ENCODE measurements at regions not wholly inside any gene's neighbourhood (a gene's known extent, or its start where the extent isn't known, plus 50 kb on each side); places are given as distances from the start of the nearest gene placed in this dataset.

GRCh38 chr7:7118822-7119221 lies 63.5 kb upstream of the C1GALT1 start:
- no peak for TF ChIP-seq POLR2A (IDR thresholded peaks at IDR 0.05)
- TF ChIP-seq, protein P1, sequence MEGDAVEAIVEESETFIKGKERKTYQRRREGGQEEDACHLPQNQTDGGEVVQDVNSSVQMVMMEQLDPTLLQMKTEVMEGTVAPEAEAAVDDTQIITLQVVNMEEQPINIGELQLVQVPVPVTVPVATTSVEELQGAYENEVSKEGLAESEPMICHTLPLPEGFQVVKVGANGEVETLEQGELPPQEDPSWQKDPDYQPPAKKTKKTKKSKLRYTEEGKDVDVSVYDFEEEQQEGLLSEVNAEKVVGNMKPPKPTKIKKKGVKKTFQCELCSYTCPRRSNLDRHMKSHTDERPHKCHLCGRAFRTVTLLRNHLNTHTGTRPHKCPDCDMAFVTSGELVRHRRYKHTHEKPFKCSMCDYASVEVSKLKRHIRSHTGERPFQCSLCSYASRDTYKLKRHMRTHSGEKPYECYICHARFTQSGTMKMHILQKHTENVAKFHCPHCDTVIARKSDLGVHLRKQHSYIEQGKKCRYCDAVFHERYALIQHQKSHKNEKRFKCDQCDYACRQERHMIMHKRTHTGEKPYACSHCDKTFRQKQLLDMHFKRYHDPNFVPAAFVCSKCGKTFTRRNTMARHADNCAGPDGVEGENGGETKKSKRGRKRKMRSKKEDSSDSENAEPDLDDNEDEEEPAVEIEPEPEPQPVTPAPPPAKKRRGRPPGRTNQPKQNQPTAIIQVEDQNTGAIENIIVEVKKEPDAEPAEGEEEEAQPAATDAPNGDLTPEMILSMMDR (IDR thresholded peaks at IDR 0.05 in 4 of 5, conservative IDR thresholded peaks at IDR 0.05 in 1 of 5), result no peak

All from gastrocnemius medialis (tissue), 4 donors.